ENCODE measurements at regions not wholly inside any gene's neighbourhood (a gene's known extent, or its start where the extent isn't known, plus 50 kb on each side); places are given as distances from the start of the nearest gene placed in this dataset.

DNA sequence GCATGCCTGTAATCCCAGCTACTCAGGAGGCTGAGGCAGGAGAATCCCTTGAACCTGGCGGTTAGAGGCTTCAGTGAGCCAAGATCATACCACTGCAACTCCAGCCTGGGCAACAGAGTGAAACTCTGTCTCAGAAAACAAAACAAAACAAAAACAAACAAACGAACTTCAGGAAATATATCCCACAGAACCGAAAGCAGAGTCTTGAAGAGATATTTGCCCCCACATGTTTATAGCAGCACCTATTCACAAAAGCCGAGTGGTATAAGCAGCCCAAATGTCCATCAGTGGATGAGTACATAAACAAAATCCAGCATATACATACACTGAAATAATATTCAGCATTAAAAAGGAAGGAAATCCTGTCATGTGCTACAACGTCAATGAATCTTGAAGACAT lies 57.6 kb upstream of the GRIN3A start:
- no peaks in the 10 kb centered on the region for H3K36me3 ChIP-seq
- 31 to 42% methylated on average over 5 of the region's 5 CpGs for WGBS, 2 donors (ENCODE audit: low coverage in 1 of 2)
- H3K27ac ChIP-seq: no peak overlapping the region
- TF ChIP-seq POLR2A (IDR thresholded peaks at IDR 0.05) (no peak), POLR2AphosphoS5 (IDR thresholded peaks at IDR 0.05) (no peak), EP300 (IDR thresholded peaks at IDR 0.05) (no peak)
- TF ChIP-seq, protein P1, sequence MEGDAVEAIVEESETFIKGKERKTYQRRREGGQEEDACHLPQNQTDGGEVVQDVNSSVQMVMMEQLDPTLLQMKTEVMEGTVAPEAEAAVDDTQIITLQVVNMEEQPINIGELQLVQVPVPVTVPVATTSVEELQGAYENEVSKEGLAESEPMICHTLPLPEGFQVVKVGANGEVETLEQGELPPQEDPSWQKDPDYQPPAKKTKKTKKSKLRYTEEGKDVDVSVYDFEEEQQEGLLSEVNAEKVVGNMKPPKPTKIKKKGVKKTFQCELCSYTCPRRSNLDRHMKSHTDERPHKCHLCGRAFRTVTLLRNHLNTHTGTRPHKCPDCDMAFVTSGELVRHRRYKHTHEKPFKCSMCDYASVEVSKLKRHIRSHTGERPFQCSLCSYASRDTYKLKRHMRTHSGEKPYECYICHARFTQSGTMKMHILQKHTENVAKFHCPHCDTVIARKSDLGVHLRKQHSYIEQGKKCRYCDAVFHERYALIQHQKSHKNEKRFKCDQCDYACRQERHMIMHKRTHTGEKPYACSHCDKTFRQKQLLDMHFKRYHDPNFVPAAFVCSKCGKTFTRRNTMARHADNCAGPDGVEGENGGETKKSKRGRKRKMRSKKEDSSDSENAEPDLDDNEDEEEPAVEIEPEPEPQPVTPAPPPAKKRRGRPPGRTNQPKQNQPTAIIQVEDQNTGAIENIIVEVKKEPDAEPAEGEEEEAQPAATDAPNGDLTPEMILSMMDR (IDR thresholded peaks at IDR 0.05): no peak
- H3K27me3 ChIP-seq: no peaks in the 10 kb centered on the region
- no peak for ATAC-seq
- H3K4me1 ChIP-seq: no peaks in the 10 kb centered on the region
- H3K9me3 ChIP-seq: no peaks in the 10 kb centered on the region
- no peak overlapping the region for H3K4me3 ChIP-seq

DNA sequence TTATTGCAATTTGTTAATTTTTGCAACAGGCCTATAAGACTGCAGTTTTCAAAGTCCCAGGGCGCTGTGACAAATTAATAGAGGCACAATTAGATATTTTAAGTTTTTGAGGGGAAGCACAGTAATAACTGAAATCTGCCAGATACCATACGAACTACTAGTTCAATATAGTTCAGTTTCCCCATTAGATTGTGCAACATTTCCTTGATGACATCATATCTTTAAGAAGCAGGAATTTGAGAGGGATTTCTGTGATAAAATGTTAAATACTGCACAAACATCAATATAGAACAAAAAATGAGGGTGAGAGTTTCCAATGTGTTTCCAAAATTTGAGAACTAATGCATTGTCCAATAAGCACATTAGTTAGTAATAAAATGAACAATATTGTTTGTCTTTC lies 56.7 kb upstream of the GRIN3A start:
- no peak for ATAC-seq
- Histone ChIP-seq H3K9me3 (no peaks in the 10 kb centered on the region), H3K36me3 (no peaks in the 10 kb centered on the region), H3K27ac (no peak overlapping the region), H3K4me3 (no peak overlapping the region), H3K4me1 (no peaks in the 10 kb centered on the region), H3K27me3 (no peaks in the 10 kb centered on the region)
- TF ChIP-seq EP300 (IDR thresholded peaks at IDR 0.05): no peak
- 88 to 97% methylated on average over 1 to 2 of the region's 2 CpGs for WGBS, 2 donors (ENCODE audit: low coverage in 1 of 2)

DNA sequence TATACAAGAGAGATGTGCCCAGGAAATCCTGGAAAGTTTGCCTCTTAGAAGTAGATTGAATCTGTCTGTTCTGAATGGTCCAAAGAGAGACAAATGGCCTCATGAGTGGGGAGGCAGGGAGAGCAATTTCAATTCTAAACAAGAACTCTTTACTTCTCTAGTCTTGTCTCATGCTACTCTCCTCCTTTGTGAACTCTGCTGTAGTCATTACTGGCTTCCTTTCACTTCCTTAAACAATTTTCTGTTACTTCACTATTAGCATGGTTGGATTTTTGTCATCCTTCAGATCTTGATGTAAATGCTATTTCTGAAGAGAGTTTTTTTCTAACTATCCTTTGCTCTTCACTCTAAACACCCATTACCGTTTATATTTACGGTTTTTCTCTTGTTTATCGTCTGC lies 54.0 kb upstream of the GRIN3A start:
- Histone ChIP-seq H3K4me3 (no peak overlapping the region), H3K36me3 (no peaks in the 10 kb centered on the region), H3K27me3 (no peaks in the 10 kb centered on the region), H3K27ac (no peak overlapping the region), H3K9me3 (no peaks in the 10 kb centered on the region), H3K4me1 (no peaks in the 10 kb centered on the region)
- no peak for ATAC-seq
- TF ChIP-seq POLR2A (IDR thresholded peaks at IDR 0.05) (no peak), EP300 (IDR thresholded peaks at IDR 0.05) (no peak), POLR2AphosphoS5 (IDR thresholded peaks at IDR 0.05) (no peak)
- TF ChIP-seq, protein P1 (IDR thresholded peaks at IDR 0.05): no peak
- 74 to 85% methylated on average over 3 of the region's 3 CpGs for WGBS, 2 donors (ENCODE audit: low coverage in 1 of 2)

DNA sequence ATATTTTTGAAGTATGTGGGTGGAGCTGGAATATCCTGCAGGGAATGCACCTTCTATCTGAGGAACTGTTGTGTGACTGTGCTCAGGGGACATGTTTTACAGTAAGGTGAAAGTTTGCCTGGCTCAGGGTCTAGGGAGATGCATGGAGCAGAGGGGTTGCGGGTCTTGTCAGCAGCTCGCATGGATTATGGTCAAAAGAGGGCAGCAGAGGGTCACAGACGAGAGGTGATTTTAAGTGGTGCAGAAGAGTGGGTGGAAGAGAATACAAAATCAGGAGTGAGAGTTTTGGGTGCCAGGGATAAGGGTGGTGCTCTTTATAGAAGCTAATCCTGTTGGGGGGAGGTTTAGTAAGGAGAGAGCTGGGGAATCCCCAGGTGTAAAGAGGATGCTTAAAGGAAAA lies 53.5 kb upstream of the GRIN3A start:
- WGBS, 2 donors (ENCODE audit: low coverage in 1 of 2): 10 to 11% methylated on average over 3 of the region's 3 CpGs
- TF ChIP-seq POLR2A (IDR thresholded peaks at IDR 0.05) (no peak), EP300 (IDR thresholded peaks at IDR 0.05) (no peak), POLR2AphosphoS5 (IDR thresholded peaks at IDR 0.05) (no peak)
- TF ChIP-seq, protein P1 (IDR thresholded peaks at IDR 0.05): peak in 1 of 4 experiments; percentile 40
- Histone ChIP-seq H3K36me3 (no peaks in the 10 kb centered on the region), H3K4me3 (no peak overlapping the region), H3K27ac (no peak overlapping the region), H3K4me1 (no peaks in the 10 kb centered on the region), H3K27me3 (no peaks in the 10 kb centered on the region), H3K9me3 (no peaks in the 10 kb centered on the region)
- no peak for ATAC-seq

DNA sequence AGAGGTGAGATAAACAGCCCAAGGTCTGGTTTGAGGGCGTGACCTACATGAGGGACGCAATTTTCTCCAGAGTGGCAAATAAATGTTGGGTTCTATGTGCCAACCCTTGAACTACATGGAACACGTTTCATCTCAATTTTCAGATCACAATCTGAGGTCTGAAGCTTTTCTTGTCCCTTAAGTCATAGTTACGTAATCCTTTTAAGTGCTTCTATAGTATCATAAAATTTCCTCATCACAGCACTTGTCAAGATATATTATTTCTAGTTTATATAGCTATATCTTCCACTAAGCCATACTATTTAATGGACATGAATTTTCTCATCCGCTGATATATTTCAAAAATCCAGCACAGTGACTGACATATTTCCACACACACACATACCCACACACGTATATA lies 53.1 kb upstream of the GRIN3A start:
- H3K27ac ChIP-seq: no peak overlapping the region
- no peak for ATAC-seq
- no peak overlapping the region for H3K4me3 ChIP-seq
- H3K27me3 ChIP-seq: no peaks in the 10 kb centered on the region
- H3K9me3 ChIP-seq: no peaks in the 10 kb centered on the region
- TF ChIP-seq, protein P1 (IDR thresholded peaks at IDR 0.05): no peak
- TF ChIP-seq EP300 (IDR thresholded peaks at IDR 0.05) (no peak), POLR2AphosphoS5 (IDR thresholded peaks at IDR 0.05) (no peak), POLR2A (IDR thresholded peaks at IDR 0.05) (no peak)
- no peaks in the 10 kb centered on the region for H3K36me3 ChIP-seq
- 58 to 87% methylated on average over 6 of the region's 6 CpGs for WGBS, 2 donors (ENCODE audit: low coverage in 1 of 2)
- H3K4me1 ChIP-seq: no peaks in the 10 kb centered on the region

Small RNAs in the stretch of these regions (small RNA-seq; reads per million reads assigned to genes)
- 0 reads per million in 4 donors for gene RNU6-329P
